Tongue (tissue), 1 donor: ENCODE measurements at regions not wholly inside any gene's neighbourhood (a gene's known extent, or its start where the extent isn't known, plus 50 kb on each side); places are given as distances from the start of the nearest gene placed in this dataset.

Experiments
- DNase-seq: peaks from one replicate; pipeline ENCODE4 v3.0.0-alpha.2; 2015

- no peak for DNase-seq
These were observed 554.0 kb downstream of the TLE4 start for GRCh38 chr9:80125731-80126264.

DNA sequence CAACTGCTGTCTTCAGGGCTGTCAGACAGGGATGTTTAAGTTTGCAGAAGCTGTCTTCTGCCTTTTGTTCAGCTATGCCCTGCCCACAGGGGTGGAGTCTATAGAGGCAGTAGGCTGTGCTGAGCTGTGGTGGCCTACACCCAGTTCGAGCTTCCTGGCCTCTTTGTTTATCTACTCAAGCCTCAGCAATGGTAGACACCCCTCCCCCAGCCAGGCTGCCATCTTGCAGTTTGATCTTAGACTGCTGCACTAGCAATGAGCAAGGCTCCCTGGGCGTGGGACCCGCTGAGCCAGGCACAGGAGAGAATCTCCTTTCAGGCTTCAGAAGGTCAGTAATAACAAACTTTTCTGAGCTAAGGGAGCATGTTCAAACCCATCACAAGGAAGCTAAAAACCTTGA is 545.3 kb downstream of the TLE4 start:
- no peak for DNase-seq

- DNase-seq = no peak
These were observed 542.5 kb downstream of the TLE4 start for GRCh38 chr9:80114241-80114640.

GRCh38 chr9:80107931-80108660 is 536.3 kb downstream of the TLE4 start:
- DNase-seq = no peak

DNA sequence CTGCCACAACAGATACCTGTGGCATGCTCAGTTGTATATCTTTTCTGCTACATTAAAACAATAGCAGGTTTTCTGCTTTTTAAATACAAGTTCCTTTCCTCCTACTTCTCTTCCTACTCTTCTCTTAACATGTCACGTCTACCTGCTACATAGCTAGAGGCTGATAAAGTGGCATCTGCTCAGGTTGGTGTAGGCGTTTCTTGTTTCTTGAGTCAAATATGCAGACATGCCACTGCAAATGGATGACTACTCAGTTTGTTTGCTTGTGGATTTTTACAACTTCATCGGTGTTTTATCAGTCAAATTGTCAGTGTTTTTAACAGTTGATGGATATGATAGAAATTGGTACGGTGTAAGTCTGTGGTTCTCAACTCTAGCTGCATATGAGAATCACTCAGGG is 525.7 kb downstream of the TLE4 start:
- peak; percentile 5 for DNase-seq

GRCh38 chr9:80094176-80094771 is 522.5 kb downstream of the TLE4 start:
- no peak for DNase-seq

DNA sequence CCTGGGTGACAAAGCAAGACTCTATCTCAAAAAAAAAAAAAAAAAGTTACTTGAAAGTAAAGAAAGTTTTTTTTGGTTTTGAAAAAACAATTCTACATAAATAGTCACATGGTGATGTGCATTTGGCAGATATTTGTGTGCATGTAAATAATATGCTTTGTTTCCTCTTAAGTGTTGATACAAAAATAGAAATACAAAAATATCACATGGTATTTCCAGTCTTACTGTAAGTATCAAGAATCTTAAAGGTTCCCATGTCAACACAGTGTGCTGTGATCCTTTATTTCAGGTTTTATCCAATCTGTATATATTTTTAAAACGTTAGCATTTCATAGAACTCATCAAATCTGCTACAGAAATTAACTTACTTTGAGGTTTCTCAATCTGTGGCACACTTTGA is 521.9 kb downstream of the TLE4 start:
- no peak for DNase-seq

DNA sequence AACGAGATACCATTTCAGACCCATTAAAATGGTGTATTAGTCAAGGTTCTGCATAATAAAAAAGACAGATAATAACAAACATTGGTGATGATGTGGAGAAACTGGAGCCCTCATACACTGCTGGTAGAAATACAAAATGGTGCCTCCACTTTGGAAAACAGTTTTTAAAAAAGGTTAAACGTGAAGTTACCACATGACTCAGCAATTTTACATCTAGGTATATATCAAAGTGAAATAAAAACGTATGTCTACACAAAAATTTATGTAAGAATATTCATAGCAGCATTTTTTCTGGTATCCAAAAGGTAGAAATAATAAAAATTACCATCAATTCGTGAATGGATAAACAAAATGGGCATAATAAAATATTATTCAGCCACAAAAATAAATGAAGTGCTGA is 519.8 kb downstream of the TLE4 start:
- no peak for DNase-seq

- no peak for DNase-seq
These were observed 518.6 kb downstream of the TLE4 start for GRCh38 chr9:80090317-80090716.

- no peak for DNase-seq
These were observed 515.1 kb downstream of the TLE4 start for GRCh38 chr9:80086822-80087345.

GRCh38 chr9:80086386-80086785 is 514.6 kb downstream of the TLE4 start:
- DNase-seq = no peak

DNA sequence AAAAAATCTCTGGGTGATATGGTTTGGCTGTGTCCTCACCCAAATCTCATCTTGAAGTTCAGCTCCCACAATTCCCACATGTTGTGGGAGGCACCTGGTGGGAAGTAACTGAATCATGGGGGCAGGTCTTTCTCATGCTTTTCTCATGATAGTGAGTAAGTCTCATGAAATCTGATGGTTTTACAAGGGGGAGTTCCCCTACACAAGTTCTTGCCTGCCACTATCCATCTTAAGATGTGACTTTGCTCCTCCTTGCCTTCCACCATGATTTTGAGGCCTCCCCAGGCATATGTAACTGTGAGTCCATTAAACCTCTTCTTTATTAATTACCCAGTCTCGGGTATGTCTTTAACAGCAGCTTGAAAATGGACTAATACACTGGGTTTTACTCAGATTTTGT is 513.9 kb downstream of the TLE4 start:
- DNase-seq = no peak

DNA sequence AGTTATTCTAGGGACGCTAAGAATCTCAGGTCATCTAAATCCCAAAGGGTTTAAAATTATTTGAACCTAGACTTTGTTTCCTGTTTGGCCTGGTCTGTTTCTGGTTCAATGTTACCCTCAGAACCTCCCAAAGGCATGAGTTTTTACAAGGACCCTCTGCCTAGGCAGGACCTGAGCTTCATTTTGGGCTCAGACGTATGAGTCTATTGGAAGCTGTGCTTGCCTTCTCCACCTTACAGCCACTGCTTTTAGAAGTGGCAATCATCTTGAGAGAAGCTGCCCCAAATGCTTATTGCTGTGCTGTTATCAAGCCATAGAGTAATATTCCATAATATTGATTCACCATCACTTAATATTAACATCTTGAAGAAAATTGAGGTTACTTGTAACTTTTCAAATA is 510.4 kb downstream of the TLE4 start:
- no peak for DNase-seq

- no peak for DNase-seq
These were observed 507.1 kb downstream of the TLE4 start for GRCh38 chr9:80078826-80079225.

DNA sequence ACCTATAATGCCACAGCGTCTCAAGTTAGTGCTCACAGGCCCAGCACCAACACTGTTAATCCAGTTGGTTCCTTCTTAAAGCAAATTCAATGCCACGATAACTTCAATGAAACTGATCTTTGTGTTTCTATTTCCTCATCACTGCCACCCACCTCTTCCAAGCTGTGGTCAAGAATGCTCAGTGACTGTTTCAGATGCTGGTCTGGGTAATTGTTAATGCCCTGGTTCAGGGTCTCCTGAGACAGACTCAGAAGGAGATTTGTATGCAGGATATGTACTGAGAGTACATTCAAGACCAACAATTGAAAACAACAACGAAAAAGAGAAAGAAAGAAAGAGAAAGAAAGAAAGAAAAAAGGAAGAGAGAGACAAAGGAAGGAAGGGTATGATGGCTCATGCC is 505.3 kb downstream of the TLE4 start:
- no peak for DNase-seq

GRCh38 chr9:80076162-80076561 is 504.4 kb downstream of the TLE4 start:
- no peak for DNase-seq

DNA sequence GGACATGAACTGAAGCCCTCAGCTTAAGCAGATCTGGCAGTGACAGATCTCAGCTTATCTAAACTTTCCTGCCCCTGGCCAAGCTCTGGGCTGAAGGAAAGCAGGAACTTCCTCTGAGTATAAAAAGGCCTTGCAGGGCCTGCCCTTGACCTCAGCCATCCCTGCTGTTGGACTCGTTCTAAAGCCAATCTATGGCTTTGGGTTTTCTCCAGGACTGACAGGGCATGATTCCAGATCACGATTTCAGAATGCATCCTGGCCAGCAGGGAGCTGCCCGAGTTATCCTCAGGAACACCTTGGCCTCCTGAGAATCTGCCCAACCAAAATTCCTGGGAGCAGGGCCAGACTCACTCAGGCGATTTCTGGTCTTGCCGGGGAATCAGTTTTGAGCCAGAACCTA is 502.7 kb downstream of the TLE4 start:
- no peak for DNase-seq

GRCh38 chr9:80072451-80072850 is 500.7 kb downstream of the TLE4 start:
- DNase-seq = no peak

GRCh38 chr9:80070071-80070742 is 498.4 kb downstream of the TLE4 start:
- no peak for DNase-seq

DNA sequence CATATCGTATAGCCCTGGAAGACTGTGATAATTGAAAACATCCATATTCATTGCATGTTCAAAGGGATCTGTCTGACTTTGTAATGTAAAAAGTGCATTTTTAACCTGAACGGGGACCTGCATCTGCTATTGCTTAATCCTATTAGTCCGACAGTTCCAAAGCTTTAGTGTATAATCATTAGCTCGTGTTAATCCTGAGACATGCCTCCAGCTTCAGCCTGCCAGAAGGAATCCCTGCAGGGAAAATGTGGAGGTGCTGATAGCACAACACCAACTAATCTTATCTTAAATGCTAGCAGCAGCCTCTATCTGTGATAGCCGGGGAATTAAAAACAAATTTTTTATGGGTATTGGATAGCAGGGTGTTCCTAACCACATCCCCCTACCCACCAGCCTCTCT is 495.2 kb downstream of the TLE4 start:
- peak; percentile 5 for DNase-seq

DNA sequence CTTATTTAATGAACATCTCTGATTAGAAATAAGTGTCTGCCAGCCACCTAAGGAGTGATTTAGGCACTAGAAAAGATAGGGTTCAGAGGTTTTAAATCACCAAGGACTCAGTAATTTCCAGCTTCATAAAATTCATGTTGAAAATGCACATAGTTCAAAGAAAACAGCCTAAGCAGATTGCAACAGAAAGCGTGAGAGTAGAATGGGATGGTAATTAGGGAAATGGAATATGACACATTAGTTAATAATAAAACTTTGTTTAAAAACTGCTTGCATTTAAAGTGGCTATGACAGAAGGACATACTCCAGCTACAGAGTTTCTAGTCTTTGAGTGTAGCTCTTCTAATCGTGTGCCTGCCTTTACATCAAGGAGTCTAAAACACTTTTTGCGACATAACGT is 490.8 kb downstream of the TLE4 start:
- no peak for DNase-seq

GRCh38 chr9:80061940-80062339 is 490.2 kb downstream of the TLE4 start:
- DNase-seq = peak; percentile 75

DNA sequence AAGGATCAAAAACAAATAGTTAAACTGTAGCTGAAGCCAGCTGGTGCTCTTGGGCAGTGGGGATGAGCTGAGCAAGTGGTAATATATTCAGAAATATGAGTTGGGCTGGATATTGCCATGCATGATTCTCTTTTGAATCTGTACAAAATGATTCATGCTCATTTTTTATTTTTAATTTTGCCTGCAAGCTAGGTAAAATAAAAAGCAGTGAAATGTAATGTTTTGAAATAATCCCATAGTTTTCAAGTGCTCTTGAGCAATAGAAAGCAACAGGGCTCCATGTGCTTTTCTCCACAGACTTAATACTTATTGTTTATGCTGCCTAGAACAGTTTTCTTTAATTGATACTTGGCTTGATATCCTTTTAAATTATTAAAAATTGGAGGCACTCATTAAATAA is 489.3 kb downstream of the TLE4 start:
- no peak for DNase-seq
